Esophagus muscularis mucosa (tissue), 4 donors: ENCODE measurements at regions not wholly inside any gene's neighbourhood (a gene's known extent, or its start where the extent isn't known, plus 50 kb on each side); places are given as distances from the start of the nearest gene placed in this dataset.

Source experiments
- CTCF ChIP-seq, 3 experiments: fragments of 200-600 bp in 2 of 3; fragments of 450-650 bp in 1 of 3; sonication (generic) in 2 of 3; IDR thresholded peaks; one replicate each; pipeline ENCODE4 v1.5.1; 2017 to 2019; ENCODE audit warnings: antibody characterized with exemption in 3 of 3, mild to moderate bottlenecking in 2 of 3, moderate library complexity in 1 of 3
- EP300 ChIP-seq: sonication (generic); formaldehyde crosslinking; IDR thresholded peaks from one replicate; pipeline ENCODE4 v1.6.1; 2017; ENCODE audit warnings: antibody characterized with exemption
- POLR2A ChIP-seq: fragments of 450-650 bp; IDR thresholded peaks from one replicate; pipeline ENCODE4 v1.6.1; 2017; ENCODE audit warnings: antibody characterized with exemption, moderate library complexity, mild to moderate bottlenecking, low read depth
- POLR2AphosphoS5 ChIP-seq, 2 donors: sonication (generic); formaldehyde crosslinking; IDR thresholded peaks; one replicate each; pipeline ENCODE4 v1.6.1; 2017; ENCODE audit warnings: antibody characterized with exemption in 2 of 2

GRCh38 chr10:78313636-78314035 lies 280.0 kb downstream of the RPS24 start:
- TF ChIP-seq EP300 (no peak), CTCF (IDR thresholded peaks at IDR 0.05) (no peak), POLR2A (no peak), POLR2AphosphoS5 (IDR thresholded peaks at IDR 0.05) (no peak)
